ENCODE measurements at regions not wholly inside any gene's neighbourhood (a gene's known extent, or its start where the extent isn't known, plus 50 kb on each side); places are given as distances from the start of the nearest gene placed in this dataset.

- TF ChIP-seq ZNF518B (CRISPR knock-in tag; IDR thresholded peaks at IDR 0.05) = no peak
- TF ChIP-seq ZBTB7A (IDR thresholded peaks at IDR 0.05; ENCODE audit: borderline replicate concordance, control insufficient read depth, low read depth, low read length) = no peak
- no peak for TF ChIP-seq ZNF511 (CRISPR knock-in tag; IDR thresholded peaks at IDR 0.05)
- no peak for TF ChIP-seq E2F5 (CRISPR knock-in tag; IDR thresholded peaks at IDR 0.05)
- no peak for TF ChIP-seq TSHZ1 (CRISPR knock-in tag; IDR thresholded peaks at IDR 0.05)
- TF ChIP-seq ASH1L (IDR thresholded peaks at IDR 0.05; ENCODE audit: borderline replicate concordance, low read depth, partially characterized antibody) = no peak
- no peak for TF ChIP-seq ZNF217 (CRISPR knock-in tag; IDR thresholded peaks at IDR 0.05)
- no peak for TF ChIP-seq U2AF2 (optimal IDR thresholded peaks at IDR 0.05; ENCODE audit: low read depth, low read length)
- TF ChIP-seq GATAD2B (IDR thresholded peaks at IDR 0.05; ENCODE audit: borderline replicate concordance) = peak; percentile 79
- TF ChIP-seq POLR2B (IDR thresholded peaks at IDR 0.05; ENCODE audit: low read depth, partially characterized antibody) = no peak
- no peak; the same call in 1 of the 2 replicates for TF ChIP-seq VEZF1 (CRISPR knock-in tag; IDR thresholded peaks at IDR 0.05)
- TF ChIP-seq HDAC6 (IDR thresholded peaks at IDR 0.05; ENCODE audit: low read depth, low read length) = no peak
- TF ChIP-seq PYGO2 (tag; IDR thresholded peaks at IDR 0.05) = no peak
- no peak for TF ChIP-seq HSF4 (CRISPR knock-in tag; IDR thresholded peaks at IDR 0.05; ENCODE audit: borderline replicate concordance)
- no peak for TF ChIP-seq PHB (CRISPR knock-in tag; IDR thresholded peaks at IDR 0.05)
- TF ChIP-seq CREB3 (tag; conservative IDR thresholded peaks at IDR 0.05; ENCODE audit: low read depth) = no peak
Observed at GRCh38 chr2:144151405-144151804, 368.5 kb downstream of the ZEB2 start (continued).
